ENCODE measurements at regions not wholly inside any gene's neighbourhood (a gene's known extent, or its start where the extent isn't known, plus 50 kb on each side); places are given as distances from the start of the nearest gene placed in this dataset.

GRCh38 chr6:49202924-49203536 is 260.0 kb downstream of the MMUT start:
- TF ChIP-seq EZH2 (IDR thresholded peaks at IDR 0.05; ENCODE audit: low read length): no peak
- peak in 1 of 3 experiments; percentile 4 for TF ChIP-seq CTCF (optimal IDR thresholded peaks at IDR 0.05 in 1 of 3, IDR thresholded peaks at IDR 0.05 in 1 of 3, conservative IDR thresholded peaks at IDR 0.05 in 1 of 3; ENCODE audit: extremely low read depth in 1 of 3, insufficient read depth in 2 of 3, low read length in 3 of 3)

Data from keratinocyte (primary cell).